ENCODE measurements at regions not wholly inside any gene's neighbourhood (a gene's known extent, or its start where the extent isn't known, plus 50 kb on each side); places are given as distances from the start of the nearest gene placed in this dataset.
"Not testable (repeated sequence)": the region's sequence is repeated elsewhere in the genome, so short reads cannot be mapped to it uniquely, and the experiment has no call there.

- DNase-seq (ENCODE audit: insufficient read length), result no peak
- no peak for TF ChIP-seq POLR2AphosphoS5 (IDR thresholded peaks at IDR 0.05; ENCODE audit: low read depth, low read length)
- TF ChIP-seq TAF1 (IDR thresholded peaks at IDR 0.05; ENCODE audit: borderline replicate concordance, low read depth, low read length), result no peak
- TF ChIP-seq POLR2A (IDR thresholded peaks at IDR 0.05; ENCODE audit: low read depth, low read length), result no peak
- FAIRE-seq, result no peak
Observed at GRCh38 chr11:121965330-121965729, 150.7 kb downstream of the BLID start.

DNA sequence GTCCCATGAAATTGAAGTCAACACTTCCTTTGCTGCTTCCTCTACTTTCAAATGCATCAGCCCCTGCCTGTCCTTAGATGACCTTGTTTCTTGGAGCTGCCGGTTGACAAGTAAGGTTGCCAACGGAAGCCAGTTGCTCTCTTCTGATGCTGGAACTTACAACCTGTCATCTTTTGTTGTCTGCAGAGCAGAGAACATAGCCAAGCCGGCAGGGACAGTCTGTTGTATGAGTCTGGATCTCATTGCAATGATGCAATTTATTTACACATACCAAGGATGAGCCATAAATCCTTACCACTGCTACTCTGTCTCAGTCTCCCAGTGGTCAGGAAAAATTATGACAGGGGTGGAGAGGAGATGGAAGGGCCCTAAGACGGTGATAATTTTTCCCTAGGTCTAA, 151.4 kb downstream of the BLID start:
- no peak for DNase-seq (ENCODE audit: insufficient read length)
- FAIRE-seq, result no peak
- no peak for TF ChIP-seq TAF1 (IDR thresholded peaks at IDR 0.05; ENCODE audit: borderline replicate concordance, low read depth, low read length)
- no peak for TF ChIP-seq POLR2A (IDR thresholded peaks at IDR 0.05; ENCODE audit: low read depth, low read length)
- no peak for TF ChIP-seq POLR2AphosphoS5 (IDR thresholded peaks at IDR 0.05; ENCODE audit: low read depth, low read length)

GRCh38 chr11:121963846-121964245, 152.2 kb downstream of the BLID start:
- not testable (repeated sequence) for DNase-seq (ENCODE audit: insufficient read length); FAIRE-seq

DNA sequence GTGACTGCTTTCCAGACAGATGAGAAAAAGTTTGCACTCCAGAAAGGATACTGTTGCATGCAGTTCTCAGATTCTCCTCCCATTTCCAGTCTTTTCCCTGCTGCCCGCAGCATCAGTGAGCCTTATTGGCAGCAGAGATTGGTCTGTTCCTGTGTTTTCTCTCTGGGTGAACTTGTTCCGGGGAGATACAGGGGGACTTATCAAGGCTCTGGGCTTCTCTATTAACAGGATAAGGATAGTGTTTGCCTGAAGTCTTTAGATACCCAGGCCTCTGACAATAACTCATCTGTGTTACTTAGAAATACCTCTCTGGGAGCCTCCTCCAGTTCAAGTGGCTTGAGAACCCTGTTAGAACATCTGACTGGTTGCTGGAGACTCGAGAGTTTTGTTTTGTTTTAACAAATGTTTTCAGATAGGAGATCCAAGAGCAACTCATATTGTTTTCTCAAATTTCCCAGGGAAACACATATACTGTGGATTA, 154.7 kb downstream of the BLID start:
- FAIRE-seq (no peak), DNase-seq (ENCODE audit: insufficient read length) (no peak)
- TF ChIP-seq POLR2AphosphoS5 (IDR thresholded peaks at IDR 0.05; ENCODE audit: low read depth, low read length), result no peak
- TF ChIP-seq POLR2A (IDR thresholded peaks at IDR 0.05; ENCODE audit: low read depth, low read length), result no peak
- no peak for TF ChIP-seq TAF1 (IDR thresholded peaks at IDR 0.05; ENCODE audit: borderline replicate concordance, low read depth, low read length)

DNA sequence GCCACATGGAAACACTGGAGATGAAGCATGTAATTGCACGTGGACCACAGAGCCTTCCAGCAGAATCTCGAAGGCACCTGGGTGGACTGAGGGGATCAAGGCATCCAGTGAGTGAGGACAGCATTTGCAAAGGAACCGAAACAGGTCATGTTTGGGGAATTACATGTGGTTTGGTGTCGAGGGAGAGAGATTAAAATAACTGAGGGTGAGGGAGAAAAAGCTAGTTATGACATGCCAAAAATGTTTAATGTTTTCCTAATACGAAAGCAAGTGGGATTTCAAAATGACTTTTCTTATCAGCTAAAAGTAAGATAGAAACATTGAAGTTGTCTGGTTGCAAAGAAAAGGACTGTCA, 157.1 kb downstream of the BLID start:
- DNase-seq (ENCODE audit: insufficient read length), result no peak
- FAIRE-seq, result no peak

DNA sequence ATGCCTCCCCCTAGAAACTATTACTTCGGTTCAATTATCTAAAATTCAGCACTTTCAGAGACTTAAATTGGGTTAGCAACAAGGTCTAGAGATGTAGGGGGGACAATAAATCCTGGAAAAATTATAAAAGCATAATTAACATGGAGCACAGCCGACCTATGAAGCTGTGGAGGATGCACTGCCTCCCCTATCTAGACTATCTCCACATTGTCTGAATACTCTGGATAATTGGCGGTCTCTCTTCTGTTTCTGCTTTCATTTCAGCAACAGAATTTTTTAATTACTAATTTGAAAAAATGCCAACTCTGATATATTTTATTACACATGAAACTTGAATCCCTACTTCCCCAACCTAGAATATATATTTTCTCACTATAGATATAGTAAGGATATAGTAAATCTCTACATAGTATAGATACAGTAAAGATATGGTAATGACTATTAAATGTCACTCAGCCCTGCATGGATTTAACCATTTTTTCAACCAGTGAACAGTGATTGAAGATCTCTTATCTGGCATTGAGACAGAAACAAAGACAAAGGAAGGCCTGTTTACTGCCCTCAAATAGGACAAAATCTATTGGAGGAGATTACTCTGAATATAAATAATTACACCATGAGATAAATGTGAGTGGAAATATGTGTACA, 157.6 kb downstream of the BLID start:
- TF ChIP-seq POLR2A (IDR thresholded peaks at IDR 0.05; ENCODE audit: low read depth, low read length) (no peak), TAF1 (IDR thresholded peaks at IDR 0.05; ENCODE audit: borderline replicate concordance, low read depth, low read length) (no peak), POLR2AphosphoS5 (IDR thresholded peaks at IDR 0.05; ENCODE audit: low read depth, low read length) (no peak)
- no peak for DNase-seq (ENCODE audit: insufficient read length)
- FAIRE-seq, result no peak

More for the DNA sequence above, 157.1 kb downstream of the BLID start:
- TF ChIP-seq POLR2AphosphoS5 (IDR thresholded peaks at IDR 0.05; ENCODE audit: low read depth, low read length) (no peak), TAF1 (IDR thresholded peaks at IDR 0.05; ENCODE audit: borderline replicate concordance, low read depth, low read length) (no peak), POLR2A (IDR thresholded peaks at IDR 0.05; ENCODE audit: low read depth, low read length) (no peak)

DNA sequence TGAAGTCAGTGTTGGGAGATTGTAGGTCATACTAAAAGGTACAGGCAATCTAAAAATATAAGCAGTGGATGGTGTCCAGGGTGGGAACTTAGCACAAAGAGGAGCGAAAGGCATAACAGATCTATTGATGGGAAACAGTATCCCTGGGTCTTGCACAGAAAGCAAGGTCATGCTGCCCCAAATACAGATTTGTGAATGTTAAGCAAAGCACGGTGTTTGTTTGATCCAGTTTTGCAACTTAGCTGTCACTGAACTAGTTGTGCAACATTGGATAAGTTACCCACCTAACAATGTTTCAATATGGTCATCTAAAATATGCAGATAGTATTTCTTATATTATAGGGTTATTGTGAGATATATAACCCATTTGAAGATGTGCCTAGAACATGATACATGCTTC, 162.9 kb downstream of the BLID start:
- TF ChIP-seq TAF1 (IDR thresholded peaks at IDR 0.05; ENCODE audit: borderline replicate concordance, low read depth, low read length) (no peak), POLR2AphosphoS5 (IDR thresholded peaks at IDR 0.05; ENCODE audit: low read depth, low read length) (no peak), POLR2A (IDR thresholded peaks at IDR 0.05; ENCODE audit: low read depth, low read length) (no peak)
- FAIRE-seq (no peak), DNase-seq (ENCODE audit: insufficient read length) (no peak)

GRCh38 chr11:121950160-121950559, 165.9 kb downstream of the BLID start:
- no peak for FAIRE-seq
- TF ChIP-seq TAF1 (IDR thresholded peaks at IDR 0.05; ENCODE audit: borderline replicate concordance, low read depth, low read length) (no peak), POLR2AphosphoS5 (IDR thresholded peaks at IDR 0.05; ENCODE audit: low read depth, low read length) (no peak), POLR2A (IDR thresholded peaks at IDR 0.05; ENCODE audit: low read depth, low read length) (no peak)
- DNase-seq (ENCODE audit: insufficient read length), result no peak

DNA sequence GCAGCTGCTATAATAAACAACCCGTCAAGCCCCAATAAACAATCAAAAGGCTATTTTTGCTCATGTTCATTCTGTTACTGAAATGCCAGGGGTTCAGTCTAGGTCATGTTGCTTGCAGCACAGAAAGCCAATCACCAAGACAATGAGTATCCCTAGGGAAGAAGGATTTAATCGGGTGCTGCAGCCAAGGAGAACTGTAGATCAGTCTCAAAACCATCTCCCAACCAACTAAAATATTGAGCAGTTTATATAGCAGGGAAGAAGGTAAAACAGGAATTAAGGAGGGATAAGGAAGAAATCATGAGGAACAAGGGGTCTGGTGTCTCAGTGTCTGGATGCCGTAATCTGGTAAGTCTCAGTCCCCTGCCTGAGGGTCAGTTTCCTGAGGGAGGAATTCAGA, 169.5 kb downstream of the BLID start:
- no peak for FAIRE-seq
- no peak for DNase-seq (ENCODE audit: insufficient read length)
- TF ChIP-seq TAF1 (IDR thresholded peaks at IDR 0.05; ENCODE audit: borderline replicate concordance, low read depth, low read length) (no peak), POLR2A (IDR thresholded peaks at IDR 0.05; ENCODE audit: low read depth, low read length) (no peak), POLR2AphosphoS5 (IDR thresholded peaks at IDR 0.05; ENCODE audit: low read depth, low read length) (no peak)

DNA sequence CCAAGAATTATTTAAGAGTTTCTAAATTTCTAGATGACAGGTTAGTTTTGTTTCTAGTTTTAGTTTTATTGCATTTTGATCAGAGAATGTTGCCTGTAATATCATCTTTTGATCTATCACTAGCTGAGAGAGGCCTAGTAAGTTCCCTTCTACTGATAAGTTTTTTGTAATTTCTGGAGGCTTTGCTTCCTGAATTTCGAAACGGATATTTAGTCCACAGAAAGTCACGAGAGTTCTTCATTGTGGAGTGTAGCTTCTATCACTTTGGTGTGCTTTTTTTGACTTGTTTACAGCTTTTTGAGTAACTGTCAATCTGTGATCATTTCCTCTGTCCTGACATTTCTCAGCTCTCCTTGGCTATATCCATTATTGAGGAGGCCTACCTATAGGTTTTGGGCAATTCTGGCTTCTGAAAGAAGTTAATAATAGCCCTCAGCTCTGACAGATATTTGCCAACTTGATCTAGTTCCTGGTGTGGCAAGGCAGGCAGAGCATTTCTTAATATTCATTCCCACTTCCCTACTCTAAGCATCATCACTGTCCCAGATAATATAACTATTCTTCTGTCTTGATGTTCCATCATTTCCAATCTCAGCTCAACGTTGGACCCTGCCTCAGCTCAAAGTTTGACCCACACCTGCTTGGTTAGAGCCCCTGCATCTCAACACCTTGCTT, 171.3 kb downstream of the BLID start:
- DNase-seq (ENCODE audit: insufficient read length) (no peak), FAIRE-seq (no peak)
- TF ChIP-seq TAF1 (IDR thresholded peaks at IDR 0.05; ENCODE audit: borderline replicate concordance, low read depth, low read length) (no peak), POLR2A (IDR thresholded peaks at IDR 0.05; ENCODE audit: low read depth, low read length) (no peak), POLR2AphosphoS5 (IDR thresholded peaks at IDR 0.05; ENCODE audit: low read depth, low read length) (no peak)

DNA sequence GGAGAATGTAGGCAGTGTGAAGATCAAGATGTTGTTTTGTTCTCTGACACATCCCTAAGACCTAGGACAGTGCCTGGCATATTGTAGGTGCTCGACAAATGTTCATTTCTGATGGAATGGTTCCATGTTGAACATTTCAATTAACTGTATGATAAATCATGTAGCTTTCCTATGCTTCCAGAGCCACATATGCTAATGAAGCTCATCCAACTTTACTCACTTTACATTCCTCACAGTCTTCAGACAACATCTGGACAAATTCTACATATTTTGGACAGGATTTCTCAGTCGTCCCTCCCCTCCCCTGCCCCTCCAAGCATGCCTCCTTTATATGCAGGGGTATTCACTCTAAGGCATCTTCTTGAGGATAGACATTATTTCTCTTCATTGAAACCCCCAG, 177.9 kb downstream of the BLID start:
- TF ChIP-seq TAF1 (IDR thresholded peaks at IDR 0.05; ENCODE audit: borderline replicate concordance, low read depth, low read length) (no peak), POLR2A (IDR thresholded peaks at IDR 0.05; ENCODE audit: low read depth, low read length) (no peak), POLR2AphosphoS5 (IDR thresholded peaks at IDR 0.05; ENCODE audit: low read depth, low read length) (no peak)
- FAIRE-seq, result no peak

GRCh38 chr11:121936781-121937447, 179.1 kb downstream of the BLID start:
- no peak for TF ChIP-seq POLR2AphosphoS5 (IDR thresholded peaks at IDR 0.05; ENCODE audit: low read depth, low read length)
- TF ChIP-seq TAF1 (IDR thresholded peaks at IDR 0.05; ENCODE audit: borderline replicate concordance, low read depth, low read length), result no peak
- no peak for TF ChIP-seq POLR2A (IDR thresholded peaks at IDR 0.05; ENCODE audit: low read depth, low read length)
- no peak for DNase-seq (ENCODE audit: insufficient read length)
- FAIRE-seq, result no peak

More for the DNA sequence above, 177.9 kb downstream of the BLID start:
- no peak for DNase-seq (ENCODE audit: insufficient read length)
